B cell (primary cell): ENCODE measurements at regions not wholly inside any gene's neighbourhood (a gene's known extent, or its start where the extent isn't known, plus 50 kb on each side); places are given as distances from the start of the nearest gene placed in this dataset.

Experiments
- ATAC-seq: fragments of 200-7000 bp; cut with Tn5 transposase; one replicate; pipeline ENCODE4 v1.10.0; 2021; ENCODE audit warnings: low read depth, mild to moderate bottlenecking, moderate number of reproducible peaks, moderate library complexity
- CTCF ChIA-PET: fragments of 350-600 bp; sonication (Branson Sonifier 250); formaldehyde crosslinking; loops from one replicate; lab custom pipeline; 2021; ENCODE audit warnings: antibody characterized with exemption, inconsistent platforms; lab: Charles Lee
- POLR2A ChIA-PET: fragments of 350-600 bp; sonication (Branson Sonifier 250); formaldehyde crosslinking; loops from one replicate; lab custom pipeline; 2021; ENCODE audit warnings: antibody characterized with exemption; lab: Charles Lee
- DNase-seq: peaks from one replicate; pipeline ENCODE4 v3.0.0; 2013
- H2AFZ ChIP-seq: 2 replicates; pipeline ENCODE4 v1.6.1; 2012; ENCODE audit warnings: mild to moderate bottlenecking, low read depth, low read length; ENCODE audit not compliant: insufficient read depth, poor library complexity, severe bottlenecking
- H3K27ac ChIP-seq, 2 donors: 1 replicate in 1 of 2; 2 replicates in 1 of 2; pipeline ENCODE4 v1.5.1; 2012 to 2013; ENCODE audit warnings: low read length in 2 of 2, mild to moderate bottlenecking in 2 of 2, moderate library complexity in 1 of 2
- H3K27me3 ChIP-seq, 4 experiments: fragments of 200-600 bp in 1 of 4; sonication (generic) in 1 of 4; replicated peaks in 1 of 4; 1 replicate in 2 of 4; 2 replicates in 2 of 4; pipeline versions ENCODE4 v1.6.1 to v1.7.0; 2013 to 2016; ENCODE audit warnings: low read length in 3 of 4, mild to moderate bottlenecking in 2 of 4, mixed read lengths in 1 of 4, moderate library complexity in 1 of 4; ENCODE audit not compliant: insufficient read depth in 4 of 4, control insufficient read depth in 3 of 4; ENCODE audit errors: control extremely low read depth in 1 of 4
- H3K36me3 ChIP-seq, 2 experiments: replicated peaks in 1 of 2; 1 replicate in 1 of 2; 2 replicates in 1 of 2; pipeline versions ENCODE4 v1.6.1 to v1.7.1; 2013; ENCODE audit warnings: low read length in 1 of 2; ENCODE audit not compliant: insufficient read depth in 2 of 2, control insufficient read depth in 1 of 2; ENCODE audit errors: control extremely low read depth in 1 of 2, extremely low read depth in 1 of 2
- H3K4me1 ChIP-seq, 2 donors: fragments of 200-600 bp in 1 of 2; sonication (generic) in 1 of 2; 1 replicate in 1 of 2; 2 replicates in 1 of 2; pipeline versions ENCODE4 v1.5.1 to v1.6.1; 2013 to 2017; ENCODE audit warnings: low read length in 2 of 2; ENCODE audit not compliant: control insufficient read depth in 2 of 2, insufficient read depth in 2 of 2
- H3K4me2 ChIP-seq: replicated peaks from 2 replicates; pipeline ENCODE3; 2012; ENCODE audit warnings: mild to moderate bottlenecking, low read depth, low read length; ENCODE audit not compliant: poor library complexity, severe bottlenecking
- H3K4me3 ChIP-seq, 5 experiments: fragments of 200-600 bp in 1 of 5; sonication (generic) in 1 of 5; 1 replicate in 3 of 5; 2 replicates in 2 of 5; pipeline versions ENCODE4 v1.5.1 to v1.7.0; 2011 to 2016; ENCODE audit warnings: low read length in 4 of 5, mild to moderate bottlenecking in 4 of 5, low read depth in 2 of 5, control low read depth in 1 of 5, moderate library complexity in 1 of 5; ENCODE audit not compliant: insufficient read depth in 1 of 5; ENCODE audit errors: control extremely low read depth in 1 of 5, extremely low read depth in 1 of 5
- H3K79me2 ChIP-seq: fragments of 200-600 bp; sonication (generic); one replicate; pipeline ENCODE4 v1.6.0; 2016; ENCODE audit warnings: low read length; ENCODE audit not compliant: control insufficient read depth, insufficient read depth
- H3K9ac ChIP-seq: fragments of 200-600 bp; sonication (generic); 2 replicates; pipeline ENCODE4 v1.6.1; 2017; ENCODE audit warnings: mild to moderate bottlenecking, low read length, moderate library complexity
- H3K9me3 ChIP-seq, 3 donors: one replicate each; pipeline versions ENCODE4 v1.6.1 to v1.7.1; 2013; ENCODE audit warnings: low read length in 2 of 3; ENCODE audit not compliant: control insufficient read depth in 2 of 3, insufficient read depth in 1 of 3; ENCODE audit errors: control extremely low read depth in 1 of 3
- H4K20me1 ChIP-seq: 2 replicates; pipeline ENCODE4 v1.6.0; 2012; ENCODE audit warnings: mild to moderate bottlenecking, low read length; ENCODE audit not compliant: insufficient read depth, control insufficient read depth, poor library complexity, severe bottlenecking
- H3K27ac Mint-ChIP-seq: one replicate; pipeline ENCODE4 v1.8.0; 2021; ENCODE audit warnings: mixed read lengths
- H3K27me3 Mint-ChIP-seq: one replicate; pipeline ENCODE4 v1.8.0; 2021; ENCODE audit warnings: mixed read lengths
- H3K4me1 Mint-ChIP-seq: one replicate; pipeline ENCODE4 v1.8.0; 2021; ENCODE audit warnings: mixed read lengths
- H3K4me3 Mint-ChIP-seq: one replicate; pipeline ENCODE4 v1.8.0; 2021; ENCODE audit warnings: mixed read lengths
- H3K9me3 Mint-ChIP-seq: one replicate; pipeline ENCODE4 v1.8.0; 2022; ENCODE audit warnings: mixed read lengths; ENCODE audit not compliant: insufficient read depth
- CTCF ChIP-seq: fragments of 200-600 bp; IDR thresholded peaks from one replicate; pipeline ENCODE4 v1.8.0; 2022; ENCODE audit warnings: antibody characterized with exemption, mild to moderate bottlenecking
- EZH2 ChIP-seq: IDR thresholded peaks from 2 replicates; pipeline ENCODE4 v1.6.1; 2012; ENCODE audit warnings: borderline replicate concordance, low read depth, mild to moderate bottlenecking, moderate library complexity, low read length; ENCODE audit not compliant: insufficient read depth, poor library complexity, severe bottlenecking
- WGBS: methylation state at CpG from one replicate; pipeline ENCODE4 v1.1.5; 2013; ENCODE audit warnings: missing lambda C conversion rate; ENCODE audit not compliant: insufficient coverage; 5-methylcytosine and 5-hydroxymethylcytosine counted together
- intact Hi-C: fragments of 100-400 bp; cut with micrococcal nuclease; formaldehyde crosslinking; loops from one replicate; pipeline ENCODE4 v1.10.0; 2022

GRCh38 chr3:109643590-109643989 is 306.2 kb upstream of the DPPA4 start:
- Histone ChIP-seq H3K36me3 (no peaks in the 10 kb centered on the region), H4K20me1 (no peaks in the 10 kb centered on the region), H3K27ac (no peak overlapping the region), H3K4me2 (no peak overlapping the region), H3K9ac (no peak overlapping the region), H3K4me3 (no peak overlapping the region), H3K27me3 (no peaks in the 10 kb centered on the region), H3K9me3 (peaks cover 0 to 8% (median 0%) of the 10 kb centered on the region in 3 donors), H2AFZ (no peak overlapping the region), H3K79me2 (no peaks in the 10 kb centered on the region), H3K4me1 (no peaks in the 10 kb centered on the region)
- Mint-ChIP-seq H3K27ac (no peak overlapping the region), H3K4me1 (no peaks in the 10 kb centered on the region), H3K27me3 (no peaks in the 10 kb centered on the region), H3K4me3 (no peak overlapping the region), H3K9me3 (peaks cover 2% of the 10 kb centered on the region)
- CTCF ChIA-PET, result no interaction called here
- WGBS, result no CpG with 5 or more reads among the region's 2 CpGs
- ATAC-seq (no peak), DNase-seq (no peak)
- intact Hi-C loops, result no loop called here
- TF ChIP-seq EZH2, result no peak
- no peak for TF ChIP-seq CTCF
- POLR2A ChIA-PET, result no interaction called here

- CTCF ChIA-PET, result no interaction called here
- no CpG with 5 or more reads among the region's 2 CpGs for WGBS
- Histone ChIP-seq H3K4me2 (no peak overlapping the region), H3K79me2 (no peaks in the 10 kb centered on the region), H3K36me3 (no peaks in the 10 kb centered on the region), H3K9me3 (peaks cover 0 to 8% (median 0%) of the 10 kb centered on the region in 3 donors), H4K20me1 (no peaks in the 10 kb centered on the region), H3K4me3 (no peak overlapping the region), H3K27me3 (no peaks in the 10 kb centered on the region), H3K4me1 (no peaks in the 10 kb centered on the region), H3K27ac (no peak overlapping the region), H2AFZ (no peak overlapping the region), H3K9ac (no peak overlapping the region)
- TF ChIP-seq CTCF, result no peak
- TF ChIP-seq EZH2, result no peak
- Mint-ChIP-seq H3K9me3 (peaks cover 4% of the 10 kb centered on the region), H3K27ac (no peak overlapping the region), H3K4me3 (no peak overlapping the region), H3K4me1 (no peaks in the 10 kb centered on the region), H3K27me3 (no peaks in the 10 kb centered on the region)
- POLR2A ChIA-PET, result no interaction called here
- DNase-seq (no peak), ATAC-seq (no peak)
- intact Hi-C loops, result no loop called here
Measured at GRCh38 chr3:109644332-109644731, 307.0 kb upstream of the DPPA4 start.
